Thyroid gland (tissue), 4 donors: ENCODE measurements at regions not wholly inside any gene's neighbourhood (a gene's known extent, or its start where the extent isn't known, plus 50 kb on each side); places are given as distances from the start of the nearest gene placed in this dataset.

Source experiments
- CTCF ChIP-seq, 6 experiments: fragments of 200-600 bp in 3 of 6; fragments of 450-650 bp in 3 of 6; sonication (generic) in 3 of 6; IDR thresholded peaks; one replicate each; pipeline ENCODE4 v1.5.1; 2016 to 2019; ENCODE audit warnings: antibody characterized with exemption in 6 of 6, mild to moderate bottlenecking in 2 of 6, inconsistent platforms in 1 of 6, moderate library complexity in 1 of 6
- POLR2A ChIP-seq, 2 donors: fragments of 450-650 bp; IDR thresholded peaks; one replicate each; pipeline ENCODE4 v1.6.1; 2017; ENCODE audit warnings: antibody characterized with exemption in 2 of 2, mild to moderate bottlenecking in 2 of 2, moderate library complexity in 1 of 2

- no peak for TF ChIP-seq CTCF (IDR thresholded peaks at IDR 0.05)
- no peak for TF ChIP-seq POLR2A (IDR thresholded peaks at IDR 0.05)
Measured at GRCh38 chr2:117745537-117745936, 69.0 kb upstream of the DDX18 start.
